ENCODE measurements at regions not wholly inside any gene's neighbourhood (a gene's known extent, or its start where the extent isn't known, plus 50 kb on each side); places are given as distances from the start of the nearest gene placed in this dataset.

DNA sequence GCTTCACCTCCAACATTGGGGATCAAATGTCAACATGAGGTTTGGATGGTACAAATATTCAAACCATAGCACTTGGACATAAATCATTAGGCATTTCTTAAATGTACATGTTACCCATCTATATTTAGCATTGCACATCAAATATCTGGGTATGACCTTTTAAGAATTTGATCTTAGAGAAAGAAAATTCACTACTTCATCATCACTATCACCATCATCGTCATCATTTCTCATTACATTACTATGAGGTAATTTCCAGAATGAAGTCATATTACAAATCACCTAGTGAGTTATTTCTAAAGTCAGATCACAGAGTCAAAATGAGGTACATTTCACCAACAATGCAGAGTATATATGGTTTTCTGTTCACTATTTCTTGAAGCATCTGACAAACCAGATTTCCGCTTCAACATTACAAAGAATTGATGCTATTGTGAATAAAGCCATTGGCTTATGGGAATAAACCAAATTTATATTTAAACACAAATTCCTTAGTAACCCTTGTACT, 356.4 kb upstream of the GYPC start:
- ChIA-PET CTCF (no interaction called here), SMC1A (ENCODE audit: uncharacterized antibody, unreplicated experiment) (no interaction called here), RAD21 (ENCODE audit: unreplicated experiment) (no interaction called here), POLR2A (no interaction called here)
- Histone ChIP-seq H2AFZ (ENCODE audit: control insufficient read depth, low read depth, low read length) (no peak overlapping the region), H3K9ac (ENCODE audit: control insufficient read depth, insufficient read depth, low read length) (no peak overlapping the region), H3K79me2 (ENCODE audit: control insufficient read depth, insufficient read depth, low read length) (no peaks in the 10 kb centered on the region), H3K27me3 (replicated peaks in 1 of 2; ENCODE audit: control insufficient read depth in 2 of 2, insufficient read depth in 2 of 2, low read length in 1 of 2) (no peaks in the 10 kb centered on the region), H3K4me3 (no peak overlapping the region), H3K4me2 (ENCODE audit: control insufficient read depth, insufficient read depth) (no peak overlapping the region), H3K36me3 (ENCODE audit: control insufficient read depth in 2 of 2, insufficient read depth in 2 of 2, low read length in 1 of 2) (no peaks in the 10 kb centered on the region), H3K27ac (ENCODE audit: control insufficient read depth, insufficient read depth) (no peak overlapping the region), H3K9me3 (replicated peaks; ENCODE audit: control insufficient read depth, insufficient read depth, low read length) (no peaks in the 10 kb centered on the region), H4K20me1 (ENCODE audit: control insufficient read depth, insufficient read depth) (no peaks in the 10 kb centered on the region), H3K4me1 (ENCODE audit: control insufficient read depth, insufficient read depth, low read length) (no peaks in the 10 kb centered on the region)
- in situ Hi-C loops (cut with MboI) = no loop called here
- ATAC-seq (no peak), FAIRE-seq (no peak), DNase-seq (ENCODE audit: low read depth, low spot score) (no peak)
- 26% methylated on average over 2 of the region's 2 CpGs for WGBS (ENCODE audit: insufficient coverage, insufficient replicate concordance, low lambda C conversion rate, missing lambda C conversion rate)
- BruUV-seq (replicated peaks) = no TSS peak
- intact Hi-C loops (cut with micrococcal nuclease; ENCODE audit: unreplicated experiment) = no loop called here
- TF ChIP-seq HDAC6 (IDR thresholded peaks at IDR 0.05; ENCODE audit: unreplicated experiment) (no peak), MTA3 (IDR thresholded peaks at IDR 0.05; ENCODE audit: borderline replicate concordance, low read length) (no peak), CBX5 (IDR thresholded peaks at IDR 0.05; ENCODE audit: low read depth) (no peak), ZNF274 (IDR thresholded peaks at IDR 0.05; ENCODE audit: insufficient read depth, insufficient read length) (no peak), SIX5 (IDR thresholded peaks at IDR 0.05; ENCODE audit: low read depth, low read length, severe bottlenecking) (no peak), RBBP5 (conservative IDR thresholded peaks at IDR 0.05) (no peak), RELA (IDR thresholded peaks at IDR 0.05; ENCODE audit: borderline replicate concordance, partially characterized antibody) (no peak), EED (IDR thresholded peaks at IDR 0.05; ENCODE audit: low read depth) (no peak)
- TF ChIP-seq, protein P1, sequence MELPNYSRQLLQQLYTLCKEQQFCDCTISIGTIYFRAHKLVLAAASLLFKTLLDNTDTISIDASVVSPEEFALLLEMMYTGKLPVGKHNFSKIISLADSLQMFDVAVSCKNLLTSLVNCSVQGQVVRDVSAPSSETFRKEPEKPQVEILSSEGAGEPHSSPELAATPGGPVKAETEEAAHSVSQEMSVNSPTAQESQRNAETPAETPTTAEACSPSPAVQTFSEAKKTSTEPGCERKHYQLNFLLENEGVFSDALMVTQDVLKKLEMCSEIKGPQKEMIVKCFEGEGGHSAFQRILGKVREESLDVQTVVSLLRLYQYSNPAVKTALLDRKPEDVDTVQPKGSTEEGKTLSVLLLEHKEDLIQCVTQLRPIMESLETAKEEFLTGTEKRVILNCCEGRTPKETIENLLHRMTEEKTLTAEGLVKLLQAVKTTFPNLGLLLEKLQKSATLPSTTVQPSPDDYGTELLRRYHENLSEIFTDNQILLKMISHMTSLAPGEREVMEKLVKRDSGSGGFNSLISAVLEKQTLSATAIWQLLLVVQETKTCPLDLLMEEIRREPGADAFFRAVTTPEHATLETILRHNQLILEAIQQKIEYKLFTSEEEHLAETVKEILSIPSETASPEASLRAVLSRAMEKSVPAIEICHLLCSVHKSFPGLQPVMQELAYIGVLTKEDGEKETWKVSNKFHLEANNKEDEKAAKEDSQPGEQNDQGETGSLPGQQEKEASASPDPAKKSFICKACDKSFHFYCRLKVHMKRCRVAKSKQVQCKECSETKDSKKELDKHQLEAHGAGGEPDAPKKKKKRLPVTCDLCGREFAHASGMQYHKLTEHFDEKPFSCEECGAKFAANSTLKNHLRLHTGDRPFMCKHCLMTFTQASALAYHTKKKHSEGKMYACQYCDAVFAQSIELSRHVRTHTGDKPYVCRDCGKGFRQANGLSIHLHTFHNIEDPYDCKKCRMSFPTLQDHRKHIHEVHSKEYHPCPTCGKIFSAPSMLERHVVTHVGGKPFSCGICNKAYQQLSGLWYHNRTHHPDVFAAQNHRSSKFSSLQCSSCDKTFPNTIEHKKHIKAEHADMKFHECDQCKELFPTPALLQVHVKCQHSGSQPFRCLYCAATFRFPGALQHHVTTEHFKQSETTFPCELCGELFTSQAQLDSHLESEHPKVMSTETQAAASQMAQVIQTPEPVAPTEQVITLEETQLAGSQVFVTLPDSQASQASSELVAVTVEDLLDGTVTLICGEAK (IDR thresholded peaks at IDR 0.05; ENCODE audit: borderline replicate concordance) = no peak
- TF ChIP-seq, protein P2, sequence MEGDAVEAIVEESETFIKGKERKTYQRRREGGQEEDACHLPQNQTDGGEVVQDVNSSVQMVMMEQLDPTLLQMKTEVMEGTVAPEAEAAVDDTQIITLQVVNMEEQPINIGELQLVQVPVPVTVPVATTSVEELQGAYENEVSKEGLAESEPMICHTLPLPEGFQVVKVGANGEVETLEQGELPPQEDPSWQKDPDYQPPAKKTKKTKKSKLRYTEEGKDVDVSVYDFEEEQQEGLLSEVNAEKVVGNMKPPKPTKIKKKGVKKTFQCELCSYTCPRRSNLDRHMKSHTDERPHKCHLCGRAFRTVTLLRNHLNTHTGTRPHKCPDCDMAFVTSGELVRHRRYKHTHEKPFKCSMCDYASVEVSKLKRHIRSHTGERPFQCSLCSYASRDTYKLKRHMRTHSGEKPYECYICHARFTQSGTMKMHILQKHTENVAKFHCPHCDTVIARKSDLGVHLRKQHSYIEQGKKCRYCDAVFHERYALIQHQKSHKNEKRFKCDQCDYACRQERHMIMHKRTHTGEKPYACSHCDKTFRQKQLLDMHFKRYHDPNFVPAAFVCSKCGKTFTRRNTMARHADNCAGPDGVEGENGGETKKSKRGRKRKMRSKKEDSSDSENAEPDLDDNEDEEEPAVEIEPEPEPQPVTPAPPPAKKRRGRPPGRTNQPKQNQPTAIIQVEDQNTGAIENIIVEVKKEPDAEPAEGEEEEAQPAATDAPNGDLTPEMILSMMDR (IDR thresholded peaks at IDR 0.05 in 2 of 3, conservative IDR thresholded peaks at IDR 0.05 in 1 of 3; ENCODE audit: control insufficient read depth in 2 of 3, extremely low read depth in 1 of 3, insufficient read depth in 1 of 3, low read depth in 3 of 3, low read length in 3 of 3) = no peak
- TF ChIP-seq, protein P3, sequence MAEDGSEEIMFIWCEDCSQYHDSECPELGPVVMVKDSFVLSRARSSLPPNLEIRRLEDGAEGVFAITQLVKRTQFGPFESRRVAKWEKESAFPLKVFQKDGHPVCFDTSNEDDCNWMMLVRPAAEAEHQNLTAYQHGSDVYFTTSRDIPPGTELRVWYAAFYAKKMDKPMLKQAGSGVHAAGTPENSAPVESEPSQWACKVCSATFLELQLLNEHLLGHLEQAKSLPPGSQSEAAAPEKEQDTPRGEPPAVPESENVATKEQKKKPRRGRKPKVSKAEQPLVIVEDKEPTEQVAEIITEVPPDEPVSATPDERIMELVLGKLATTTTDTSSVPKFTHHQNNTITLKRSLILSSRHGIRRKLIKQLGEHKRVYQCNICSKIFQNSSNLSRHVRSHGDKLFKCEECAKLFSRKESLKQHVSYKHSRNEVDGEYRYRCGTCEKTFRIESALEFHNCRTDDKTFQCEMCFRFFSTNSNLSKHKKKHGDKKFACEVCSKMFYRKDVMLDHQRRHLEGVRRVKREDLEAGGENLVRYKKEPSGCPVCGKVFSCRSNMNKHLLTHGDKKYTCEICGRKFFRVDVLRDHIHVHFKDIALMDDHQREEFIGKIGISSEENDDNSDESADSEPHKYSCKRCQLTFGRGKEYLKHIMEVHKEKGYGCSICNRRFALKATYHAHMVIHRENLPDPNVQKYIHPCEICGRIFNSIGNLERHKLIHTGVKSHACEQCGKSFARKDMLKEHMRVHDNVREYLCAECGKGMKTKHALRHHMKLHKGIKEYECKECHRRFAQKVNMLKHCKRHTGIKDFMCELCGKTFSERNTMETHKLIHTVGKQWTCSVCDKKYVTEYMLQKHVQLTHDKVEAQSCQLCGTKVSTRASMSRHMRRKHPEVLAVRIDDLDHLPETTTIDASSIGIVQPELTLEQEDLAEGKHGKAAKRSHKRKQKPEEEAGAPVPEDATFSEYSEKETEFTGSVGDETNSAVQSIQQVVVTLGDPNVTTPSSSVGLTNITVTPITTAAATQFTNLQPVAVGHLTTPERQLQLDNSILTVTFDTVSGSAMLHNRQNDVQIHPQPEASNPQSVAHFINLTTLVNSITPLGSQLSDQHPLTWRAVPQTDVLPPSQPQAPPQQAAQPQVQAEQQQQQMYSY (CRISPR knock-in tag; IDR thresholded peaks at IDR 0.05) = no peak
- TF ChIP-seq, protein P4, sequence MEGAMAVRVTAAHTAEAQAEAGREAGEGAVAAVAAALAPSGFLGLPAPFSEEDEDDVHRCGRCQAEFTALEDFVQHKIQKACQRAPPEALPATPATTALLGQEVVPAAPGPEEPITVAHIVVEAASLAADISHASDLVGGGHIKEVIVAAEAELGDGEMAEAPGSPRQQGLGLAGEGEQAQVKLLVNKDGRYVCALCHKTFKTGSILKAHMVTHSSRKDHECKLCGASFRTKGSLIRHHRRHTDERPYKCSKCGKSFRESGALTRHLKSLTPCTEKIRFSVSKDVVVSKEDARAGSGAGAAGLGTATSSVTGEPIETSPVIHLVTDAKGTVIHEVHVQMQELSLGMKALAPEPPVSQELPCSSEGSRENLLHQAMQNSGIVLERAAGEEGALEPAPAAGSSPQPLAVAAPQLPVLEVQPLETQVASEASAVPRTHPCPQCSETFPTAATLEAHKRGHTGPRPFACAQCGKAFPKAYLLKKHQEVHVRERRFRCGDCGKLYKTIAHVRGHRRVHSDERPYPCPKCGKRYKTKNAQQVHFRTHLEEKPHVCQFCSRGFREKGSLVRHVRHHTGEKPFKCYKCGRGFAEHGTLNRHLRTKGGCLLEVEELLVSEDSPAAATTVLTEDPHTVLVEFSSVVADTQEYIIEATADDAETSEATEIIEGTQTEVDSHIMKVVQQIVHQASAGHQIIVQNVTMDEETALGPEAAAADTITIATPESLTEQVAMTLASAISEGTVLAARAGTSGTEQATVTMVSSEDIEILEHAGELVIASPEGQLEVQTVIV (IDR thresholded peaks at IDR 0.05; ENCODE audit: borderline replicate concordance, partially characterized antibody) = no peak

All from GM12878 (cell line).